GM12878 (cell line): ENCODE measurements at regions not wholly inside any gene's neighbourhood (a gene's known extent, or its start where the extent isn't known, plus 50 kb on each side); places are given as distances from the start of the nearest gene placed in this dataset.

Experiments
- ATAC-seq: fragments of 200-7000 bp; cut with Tn5 transposase; 3 replicates; pipeline ENCODE4 v1.9.1; 2020; ENCODE audit warnings: mild to moderate bottlenecking, moderate library complexity
- BruUV-seq: library from RNA; stranded (reverse); fragments of 400-500 nt; replicated peaks from 2 replicates; lab custom pipeline; 2021; lab: Mats Ljungman, UMichigan
- CTCF ChIA-PET: fragments of 300-600 bp; sonication (Branson Sonifier 250); formaldehyde crosslinking; extraction: SDS; loops from one replicate; lab custom pipeline; 2021; ENCODE audit warnings: inconsistent platforms; lab: Yijun Ruan, JAX
- POLR2A ChIA-PET: fragments of 350-600 bp; formaldehyde crosslinking; extraction: SDS; loops from one replicate; lab custom pipeline; 2021; ENCODE audit warnings: inconsistent platforms; lab: Charles Lee
- RAD21 ChIA-PET: fragments of 300-600 bp; sonication (Branson Sonifier 250); formaldehyde crosslinking; loops from one replicate; lab custom pipeline; 2023; ENCODE audit warnings: antibody characterized with exemption; ENCODE audit not compliant: unreplicated experiment; lab: Charles Lee
- SMC1A ChIA-PET: fragments of 300-600 bp; sonication (Branson Sonifier 250); formaldehyde crosslinking; loops from one replicate; lab custom pipeline; 2023; ENCODE audit not compliant: unreplicated experiment, uncharacterized antibody; lab: Charles Lee
- DNase-seq: peaks from one replicate; pipeline ENCODE4 v3.0.0-alpha.2; 2011; ENCODE audit warnings: low read depth, low spot score
- FAIRE-seq: peaks from 3 replicates; lab custom pipeline; 2011; peaks lifted over from hg19 to GRCh38; lab: Jason Lieb, UNC
- H2AFZ ChIP-seq: 2 replicates; pipeline ENCODE4 v1.6.0; 2011; ENCODE audit warnings: low read depth, low read length, control low read depth; ENCODE audit not compliant: control insufficient read depth
- H3K27ac ChIP-seq: 2 replicates; pipeline ENCODE4 v1.5.1; 2011; ENCODE audit warnings: control low read depth; ENCODE audit not compliant: control insufficient read depth, insufficient read depth
- H3K27me3 ChIP-seq, 2 experiments: replicated peaks in 1 of 2; 2 replicates each; pipeline versions ENCODE4 v1.6.0 to v1.6.1; 2011; ENCODE audit warnings: low read length in 1 of 2; ENCODE audit not compliant: control insufficient read depth in 2 of 2, insufficient read depth in 2 of 2
- H3K36me3 ChIP-seq, 2 experiments: 2 replicates each; pipeline ENCODE4 v1.5.1; 2011; ENCODE audit warnings: low read length in 1 of 2; ENCODE audit not compliant: control insufficient read depth in 2 of 2, insufficient read depth in 2 of 2
- H3K4me1 ChIP-seq: 2 replicates; pipeline ENCODE4 v1.6.1; 2011; ENCODE audit warnings: mild to moderate bottlenecking, low read length, moderate library complexity, mixed read lengths; ENCODE audit not compliant: control insufficient read depth, insufficient read depth
- H3K4me2 ChIP-seq: 2 replicates; pipeline ENCODE4 v1.6.0; 2011; ENCODE audit warnings: control low read depth; ENCODE audit not compliant: control insufficient read depth, insufficient read depth
- H3K4me3 ChIP-seq: fragments of 200-600 bp; sonication (generic); 2 replicates; pipeline ENCODE4 v1.5.1; 2016
- H3K79me2 ChIP-seq: 2 replicates; pipeline ENCODE4 v1.6.0; 2011; ENCODE audit warnings: low read length; ENCODE audit not compliant: control insufficient read depth, insufficient read depth
- H3K9ac ChIP-seq: 2 replicates; pipeline ENCODE4 v1.8.0; 2011; ENCODE audit warnings: low read length, control low read depth, mixed read lengths; ENCODE audit not compliant: control insufficient read depth, insufficient read depth
- H3K9me3 ChIP-seq: replicated peaks from 3 replicates; pipeline ENCODE4 v1.5.1; 2011; ENCODE audit warnings: mild to moderate bottlenecking, low read length; ENCODE audit not compliant: control insufficient read depth, insufficient read depth
- H4K20me1 ChIP-seq: 2 replicates; pipeline ENCODE4 v1.6.0; 2011; ENCODE audit not compliant: control insufficient read depth, insufficient read depth
- CEBPB ChIP-seq, 2 experiments: fragments of 150-350 bp in 1 of 2; IDR thresholded peaks; 2 replicates each; pipeline ENCODE4 v1.6.1; 2012 to 2014; ENCODE audit warnings: low read depth in 2 of 2, low read length in 2 of 2, borderline replicate concordance in 1 of 2, inconsistent platforms in 1 of 2
- EP300 ChIP-seq, 2 experiments: fragments of 150-350 bp in 1 of 2; IDR thresholded peaks; 2 replicates each; pipeline ENCODE4 v1.6.1; 2011 to 2012; ENCODE audit warnings: low read depth in 2 of 2, low read length in 2 of 2, borderline replicate concordance in 1 of 2, improper control_type of control experiment in 1 of 2, inconsistent platforms in 1 of 2; ENCODE audit not compliant: control insufficient read depth in 1 of 2
- POLR2A ChIP-seq: IDR thresholded peaks from 2 replicates; pipeline ENCODE4 v1.6.1; 2011; ENCODE audit warnings: low read depth, mild to moderate bottlenecking, low read length
- STAT3 ChIP-seq: IDR thresholded peaks from 2 replicates; pipeline ENCODE4 v1.6.1; 2011; ENCODE audit warnings: low read depth, low read length, improper control_type of control experiment
- TCF12 ChIP-seq: IDR thresholded peaks from 2 replicates; pipeline ENCODE4 v1.6.1; 2011; ENCODE audit warnings: low read depth, mild to moderate bottlenecking, low read length
- WGBS: methylation state at CpG from one replicate; pipeline ENCODE4 v1.1.6; 2016; ENCODE audit warnings: low lambda C conversion rate; ENCODE audit not compliant: insufficient replicate concordance, insufficient coverage; ENCODE audit errors: missing lambda C conversion rate; 5-methylcytosine and 5-hydroxymethylcytosine counted together
- in situ Hi-C: fragments of 300-500 bp; cut with MboI; formaldehyde crosslinking; loops from 9 replicates; pipeline ENCODE4 v1.14.3; 2018; ENCODE audit warnings: mixed read lengths
- intact Hi-C: fragments of 100-400 bp; cut with micrococcal nuclease; formaldehyde crosslinking; loops from one replicate; pipeline ENCODE4 v1.14.2; 2022; ENCODE audit not compliant: unreplicated experiment
- TF ChIP-seq, protein P1 (sequence below): IDR thresholded peaks from 2 replicates; pipeline ENCODE4 v1.6.1; 2011; ENCODE audit warnings: mild to moderate bottlenecking, low read depth, low read length, moderate library complexity; ENCODE audit not compliant: insufficient replicate concordance

GRCh38 chr11:116582571-116582970 lies 190.2 kb downstream of the BUD13 start (continued):
- TF ChIP-seq, protein P1, sequence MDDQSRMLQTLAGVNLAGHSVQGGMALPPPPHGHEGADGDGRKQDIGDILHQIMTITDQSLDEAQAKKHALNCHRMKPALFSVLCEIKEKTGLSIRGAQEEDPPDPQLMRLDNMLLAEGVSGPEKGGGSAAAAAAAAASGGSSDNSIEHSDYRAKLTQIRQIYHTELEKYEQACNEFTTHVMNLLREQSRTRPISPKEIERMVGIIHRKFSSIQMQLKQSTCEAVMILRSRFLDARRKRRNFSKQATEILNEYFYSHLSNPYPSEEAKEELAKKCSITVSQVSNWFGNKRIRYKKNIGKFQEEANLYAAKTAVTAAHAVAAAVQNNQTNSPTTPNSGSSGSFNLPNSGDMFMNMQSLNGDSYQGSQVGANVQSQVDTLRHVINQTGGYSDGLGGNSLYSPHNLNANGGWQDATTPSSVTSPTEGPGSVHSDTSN = no peak
- TF ChIP-seq POLR2A (no peak), CEBPB (IDR thresholded peaks at IDR 0.05; ENCODE audit: borderline replicate concordance in 1 of 2, low read depth in 2 of 2, low read length in 2 of 2) (no peak), TCF12 (no peak)

DNA sequence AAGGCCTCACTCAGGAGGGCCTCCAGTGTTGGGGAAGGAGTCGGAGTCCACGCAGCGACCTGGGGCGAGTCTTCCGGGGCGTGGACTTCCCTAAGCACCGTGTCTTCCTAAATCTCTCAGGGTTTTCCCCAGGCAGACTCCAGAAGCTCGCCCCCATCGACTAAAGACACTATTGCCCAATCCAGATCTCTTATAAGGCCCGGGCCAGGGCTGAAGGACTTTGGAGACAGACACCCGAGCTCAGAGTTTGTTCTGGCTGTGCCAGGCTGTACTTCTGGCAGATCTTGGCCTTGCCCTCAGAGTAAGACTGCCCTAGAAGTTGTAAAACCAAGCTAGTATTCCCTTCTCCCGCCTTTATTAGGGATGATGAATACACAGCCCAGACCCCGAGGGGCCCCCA lies 191.4 kb downstream of the BUD13 start:
- Histone ChIP-seq H3K4me2 (no peak overlapping the region), H3K27me3 (peaks cover 6 to 7% of the 10 kb centered on the region in 2 experiments), H3K79me2 (no peaks in the 10 kb centered on the region), H3K4me3 (no peak overlapping the region), H3K9me3 (no peaks in the 10 kb centered on the region), H3K36me3 (no peaks in the 10 kb centered on the region), H3K27ac (no peak overlapping the region), H4K20me1 (no peaks in the 10 kb centered on the region), H3K9ac (no peak overlapping the region), H3K4me1 (no peaks in the 10 kb centered on the region), H2AFZ (no peak overlapping the region)
- RAD21 ChIA-PET = no interaction called here
- DNase-seq = no peak
- TF ChIP-seq EP300 (IDR thresholded peaks at IDR 0.05; ENCODE audit: borderline replicate concordance in 1 of 2, control insufficient read depth in 1 of 2, low read depth in 2 of 2, low read length in 2 of 2) (no peak), STAT3 (no peak)
- intact Hi-C loops (no loop called here), in situ Hi-C loops (no loop called here)
- CTCF ChIA-PET = interaction anchor here (0.6 to 0.7 kb wide), 2 partner anchors 10 to 111 kb away, joined by 3 read pairs; no protein-coding TSS in a partner anchor
- SMC1A ChIA-PET = no interaction called here
- BruUV-seq = no TSS peak
- ATAC-seq = no peak
- POLR2A ChIA-PET = no interaction called here
- no peak for FAIRE-seq
- 13% methylated on average over 13 of the region's 13 CpGs for WGBS
